GM21367 (cell line): ENCODE measurements at regions not wholly inside any gene's neighbourhood (a gene's known extent, or its start where the extent isn't known, plus 50 kb on each side); places are given as distances from the start of the nearest gene placed in this dataset.

Source experiments
- ATAC-seq: cut with Tn5 transposase; IDR thresholded peaks from one replicate; pipeline ENCODE4 v1.9.1; 2021; ENCODE audit not compliant: unreplicated experiment

DNA sequence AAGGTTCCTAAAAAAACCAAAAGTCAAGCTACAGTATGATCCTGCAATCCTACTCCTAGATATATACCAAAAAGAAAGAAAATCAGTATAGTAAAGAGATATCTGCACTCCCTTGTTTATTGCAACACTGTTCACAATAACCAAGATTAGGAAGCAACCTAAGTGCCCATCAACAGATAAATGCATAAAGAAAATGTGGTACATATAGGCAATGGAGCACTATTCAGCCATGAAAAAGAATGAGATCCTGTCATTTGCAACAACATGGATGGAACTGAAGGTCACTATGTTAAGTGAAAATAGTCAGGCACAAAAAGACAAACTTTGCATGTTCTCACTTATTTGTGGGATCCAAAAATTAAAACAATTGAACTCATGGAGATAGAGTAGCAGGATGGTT, 1159.5 kb upstream of the AUTS2 start:
- no peak for ATAC-seq

DNA sequence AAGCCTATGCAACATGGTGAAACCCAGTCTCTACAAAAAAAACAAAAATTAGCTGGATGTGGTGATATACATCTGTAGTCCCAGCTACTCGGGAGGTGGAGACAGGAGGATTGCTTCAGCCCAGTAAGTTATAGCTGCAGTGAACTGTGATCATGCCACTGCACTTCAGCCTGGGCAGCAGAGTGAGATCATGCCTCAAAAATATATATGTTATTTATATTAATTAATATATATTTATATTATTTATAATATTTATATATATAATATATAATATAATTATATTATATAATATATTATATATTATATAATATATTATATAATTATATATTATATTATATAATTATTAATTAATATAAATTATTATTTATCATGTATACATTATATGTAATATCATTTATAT, 1158.4 kb upstream of the AUTS2 start:
- no peak for ATAC-seq

DNA sequence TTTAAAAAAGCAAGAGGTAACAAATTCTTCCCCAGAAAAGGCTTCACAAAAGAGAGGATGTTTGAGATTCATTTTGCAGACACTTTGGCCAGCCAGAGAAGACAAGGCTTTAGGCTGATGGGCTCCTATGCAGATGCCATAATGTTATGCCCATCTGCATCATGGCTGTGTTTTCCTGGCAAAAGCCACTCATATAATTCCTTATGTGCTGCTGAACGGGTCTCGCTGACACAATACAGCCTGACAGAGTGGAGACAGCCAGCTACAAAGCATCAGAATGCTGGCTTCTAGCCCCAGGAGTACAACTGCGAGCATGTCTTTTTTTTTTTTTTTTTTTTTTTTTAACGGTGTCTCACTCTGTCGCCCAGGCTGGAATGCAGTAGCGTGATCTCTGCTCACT, 1157.4 kb upstream of the AUTS2 start:
- no peak for ATAC-seq

DNA sequence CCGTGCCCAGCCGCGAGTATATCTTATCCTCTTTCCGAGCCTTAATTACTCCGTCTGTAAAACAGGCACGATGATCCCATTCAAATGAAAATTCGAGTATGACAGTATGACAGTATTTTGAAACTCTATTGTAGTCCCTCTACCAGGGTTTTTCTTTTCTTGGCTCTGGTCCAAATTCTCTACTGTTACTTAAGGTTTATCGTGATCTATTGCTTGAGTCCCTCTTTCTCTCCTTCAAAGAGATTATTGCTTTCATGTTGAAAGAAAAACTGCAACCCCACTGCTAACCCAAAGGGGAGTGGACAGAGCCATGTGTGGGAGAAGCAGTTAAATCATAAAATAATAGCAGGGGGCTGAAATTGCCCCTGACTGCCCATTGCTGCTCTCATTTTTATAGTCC, 1156.6 kb upstream of the AUTS2 start:
- ATAC-seq = no peak

DNA sequence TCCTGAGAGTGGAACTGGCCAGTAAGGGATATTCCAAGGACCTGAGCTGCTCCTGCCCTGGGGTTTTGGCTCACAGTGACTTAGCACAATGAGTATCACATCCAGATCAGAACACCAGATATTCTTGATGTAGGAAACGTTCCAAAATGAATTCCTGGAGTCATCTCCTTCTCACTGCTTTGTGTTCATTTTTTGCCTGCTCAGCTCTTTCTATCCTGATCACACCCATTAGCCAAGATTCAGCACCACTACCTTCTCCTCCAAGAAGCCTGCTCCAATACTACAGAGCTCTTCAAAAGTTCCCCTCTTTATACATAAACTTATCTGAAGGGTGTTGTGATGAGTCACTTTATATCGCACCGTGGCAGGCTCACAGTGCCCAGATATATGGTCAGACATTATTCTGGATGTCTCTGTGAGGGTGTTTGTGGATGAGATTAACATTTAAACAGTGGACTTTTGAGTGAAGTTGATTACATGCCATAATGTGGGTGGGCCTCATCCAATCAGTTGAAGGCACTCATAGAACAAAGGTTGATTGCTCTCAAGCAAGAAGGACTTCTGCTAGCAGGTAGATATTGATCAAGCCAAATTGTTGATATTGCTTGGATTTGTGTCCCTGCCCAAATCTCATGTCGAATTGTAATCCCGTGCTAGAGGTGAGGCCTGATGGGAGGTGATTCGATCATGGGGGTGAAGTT, 1155.2 kb upstream of the AUTS2 start:
- no peak for ATAC-seq

DNA sequence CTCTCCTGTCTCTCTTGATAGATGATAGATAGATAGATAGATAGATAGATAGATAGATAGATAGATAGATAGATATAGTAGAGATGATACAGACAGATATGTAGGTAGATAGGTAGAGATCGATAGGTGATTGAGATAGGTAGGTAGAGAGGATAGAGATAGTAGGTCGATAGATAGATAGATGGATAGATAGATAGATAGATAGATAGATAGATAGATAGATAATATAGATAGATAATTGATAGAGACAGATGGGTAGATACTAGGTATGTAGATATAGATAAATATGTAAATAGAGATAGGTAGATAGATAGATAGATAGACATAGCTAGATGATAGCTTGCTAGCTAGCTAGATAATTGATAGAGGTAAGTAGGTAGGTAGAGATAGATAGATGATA, 1154.2 kb upstream of the AUTS2 start:
- no peak for ATAC-seq

DNA sequence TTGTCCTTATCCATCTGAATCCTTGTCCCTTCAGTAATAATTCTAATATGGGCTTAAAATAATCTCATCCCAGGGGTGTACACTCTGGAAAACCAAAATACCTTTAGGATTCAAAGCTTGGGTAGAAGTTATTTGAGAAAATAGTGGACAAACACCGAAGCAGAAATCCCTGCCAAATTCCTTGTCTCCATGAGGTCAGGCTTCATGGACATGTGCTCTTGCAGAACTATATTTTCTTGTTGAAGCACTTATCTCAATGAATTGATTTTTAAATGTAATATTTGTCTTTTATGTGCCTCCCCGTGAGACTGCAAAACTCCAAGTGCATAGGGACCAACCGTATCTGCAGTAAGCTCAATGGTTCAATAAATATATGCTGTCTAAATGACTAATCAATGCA, 1153.3 kb upstream of the AUTS2 start:
- ATAC-seq = no peak

DNA sequence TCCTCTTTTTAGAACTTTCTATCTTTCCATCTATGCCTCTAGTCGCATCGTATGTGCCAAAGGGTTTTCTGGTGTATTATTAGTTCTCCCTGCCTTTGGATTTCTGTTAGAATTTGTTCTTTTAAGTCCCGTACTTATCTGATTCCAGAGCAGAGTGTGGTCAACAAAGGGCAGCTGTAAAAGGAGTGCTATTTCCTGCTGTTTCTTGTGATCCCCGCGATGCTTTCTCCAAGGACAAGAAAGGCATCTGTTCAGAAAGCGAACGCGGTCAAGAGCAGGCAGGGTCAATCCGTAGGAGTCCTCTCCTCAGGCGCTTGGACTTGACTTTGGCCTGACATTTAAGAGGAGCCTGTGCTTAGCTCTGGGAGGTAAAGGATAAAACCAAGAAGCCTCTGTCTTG, 1152.1 kb upstream of the AUTS2 start:
- no peak for ATAC-seq

DNA sequence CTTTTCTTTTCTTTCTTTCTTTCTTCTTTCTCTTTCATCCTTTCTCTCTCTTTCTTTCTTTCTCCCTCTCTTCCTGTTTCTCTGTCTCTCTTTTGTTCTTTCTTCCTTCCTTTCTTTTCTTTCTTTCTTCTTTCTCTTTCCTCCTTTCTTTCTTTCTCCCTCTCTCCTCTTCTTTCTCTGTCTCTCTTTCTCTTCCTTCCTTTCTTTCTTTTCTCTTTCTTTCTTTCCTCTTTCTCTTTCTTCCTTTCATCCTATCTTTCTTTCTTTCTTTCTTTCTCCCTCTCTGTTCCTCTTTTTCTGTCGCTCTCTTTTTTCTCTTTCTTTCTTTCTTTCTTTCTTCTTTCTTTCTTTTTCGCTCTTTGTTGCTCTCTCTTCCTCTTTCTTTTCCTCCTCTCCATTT, 1149.2 kb upstream of the AUTS2 start:
- ATAC-seq = no peak

DNA sequence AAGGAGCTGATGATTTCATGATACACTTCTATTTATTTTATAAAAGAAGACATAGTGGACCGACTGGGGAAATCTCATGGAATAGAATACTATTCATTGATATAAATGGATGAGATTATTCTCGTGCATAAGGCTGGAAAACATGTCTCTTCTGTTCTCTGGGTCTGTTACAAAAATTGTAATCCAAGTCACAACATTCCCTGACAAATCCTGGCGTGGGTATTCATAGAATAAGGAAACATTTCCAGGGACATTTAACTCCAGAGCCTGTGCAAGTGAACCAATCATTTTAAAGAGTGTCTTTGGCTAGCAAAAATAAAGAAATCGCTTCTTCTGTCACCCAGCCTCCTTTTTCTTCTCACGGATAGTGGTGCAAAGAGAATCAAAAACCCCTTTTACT, 1148.5 kb upstream of the AUTS2 start:
- ATAC-seq = no peak

DNA sequence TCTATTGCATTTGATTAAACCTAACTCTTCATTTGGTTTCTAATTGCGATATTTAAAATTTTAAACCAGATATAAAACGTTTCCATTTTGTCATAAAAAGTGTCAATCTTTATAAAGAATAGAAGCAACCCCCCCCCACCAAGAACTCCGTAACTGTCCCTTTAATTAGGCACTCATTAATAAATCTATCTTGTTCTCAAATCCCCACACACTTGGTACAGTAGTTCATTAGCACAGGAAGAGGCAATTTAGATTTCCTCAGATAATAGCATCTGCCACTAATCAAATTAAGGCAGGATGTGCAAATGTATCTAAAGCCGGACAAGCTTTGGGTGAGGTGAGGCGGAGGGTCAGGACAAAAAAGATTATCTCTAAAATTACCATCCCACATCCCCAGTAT, 1143.3 kb upstream of the AUTS2 start:
- no peak for ATAC-seq

DNA sequence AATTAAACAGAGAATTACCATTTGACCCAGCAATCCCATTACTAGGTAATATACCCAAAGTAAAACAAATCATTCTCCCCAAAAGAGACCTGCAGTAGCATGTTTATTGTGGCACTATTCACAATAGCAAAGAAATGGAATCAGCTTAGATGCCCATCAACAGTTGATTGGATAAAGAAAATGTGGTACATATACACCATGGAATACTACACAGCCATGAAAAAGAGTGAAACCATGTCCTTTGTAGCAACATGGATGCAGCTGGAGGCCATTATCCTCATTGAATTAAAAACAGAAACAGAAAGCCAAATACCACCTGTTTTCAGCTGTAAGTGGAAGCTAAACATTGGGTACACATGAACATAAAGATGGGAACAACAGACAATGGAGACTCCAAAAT, 1141.8 kb upstream of the AUTS2 start:
- ATAC-seq = no peak

DNA sequence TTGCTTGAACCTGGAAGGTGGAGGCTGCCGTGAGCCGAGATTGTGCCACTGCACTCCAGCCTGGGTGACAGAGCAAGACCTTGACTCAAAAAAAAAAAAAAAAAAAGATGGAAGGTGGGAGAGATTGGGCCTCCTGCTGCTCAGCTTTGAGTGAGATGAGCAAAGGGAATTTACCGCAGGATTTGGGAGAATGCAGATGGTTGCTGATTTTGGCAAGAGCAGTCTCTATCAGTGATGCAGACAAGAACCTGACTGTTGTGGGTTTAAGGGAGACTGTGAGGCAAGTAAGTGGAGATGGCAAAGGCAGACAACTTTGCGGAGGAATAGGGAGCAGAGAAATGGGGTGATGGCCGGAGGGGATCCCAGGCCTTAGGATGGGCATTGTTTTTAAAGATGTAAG, 1140.8 kb upstream of the AUTS2 start:
- ATAC-seq = no peak

DNA sequence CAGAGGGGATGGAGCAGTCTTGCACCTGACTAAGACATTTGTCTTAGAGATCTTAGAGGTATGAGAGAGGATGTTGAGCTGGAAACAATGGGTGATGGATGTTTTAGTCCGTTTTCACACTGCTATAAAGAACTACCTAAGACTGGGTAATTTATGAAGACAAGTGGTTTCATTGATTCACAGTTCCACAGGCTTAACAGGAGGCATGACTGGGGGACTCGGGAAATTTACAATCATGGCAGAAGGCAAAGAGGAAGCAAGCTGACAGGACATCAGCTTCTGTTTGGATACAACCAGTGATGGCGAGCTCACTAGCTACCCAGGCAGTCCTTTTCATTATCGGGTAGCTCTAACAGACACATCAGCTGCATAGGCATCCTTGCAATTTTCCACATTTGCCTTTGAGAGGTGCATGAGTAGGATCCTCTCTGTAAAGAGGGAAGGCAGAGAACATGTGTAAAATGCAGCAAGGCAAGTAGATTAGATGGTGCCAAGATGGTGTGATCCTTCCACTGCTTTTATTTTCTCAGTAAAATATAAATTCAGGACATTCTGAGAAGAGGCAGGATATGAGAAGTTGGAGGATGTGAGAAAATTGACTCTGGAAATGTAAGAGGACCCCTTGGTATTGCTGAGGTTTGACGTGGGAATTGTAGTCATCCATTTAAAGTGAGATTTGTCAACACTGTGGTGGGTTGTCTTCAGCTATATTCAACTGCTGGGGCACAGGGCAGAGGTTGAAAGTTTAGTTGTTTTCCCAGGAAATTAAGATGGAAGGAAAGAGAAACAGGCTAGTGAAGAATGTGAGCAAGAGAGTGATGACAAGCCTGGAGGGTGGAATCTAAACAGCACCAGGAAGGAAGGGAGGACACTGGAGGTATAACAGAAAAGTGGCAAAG, 1140.0 kb upstream of the AUTS2 start:
- no peak for ATAC-seq

DNA sequence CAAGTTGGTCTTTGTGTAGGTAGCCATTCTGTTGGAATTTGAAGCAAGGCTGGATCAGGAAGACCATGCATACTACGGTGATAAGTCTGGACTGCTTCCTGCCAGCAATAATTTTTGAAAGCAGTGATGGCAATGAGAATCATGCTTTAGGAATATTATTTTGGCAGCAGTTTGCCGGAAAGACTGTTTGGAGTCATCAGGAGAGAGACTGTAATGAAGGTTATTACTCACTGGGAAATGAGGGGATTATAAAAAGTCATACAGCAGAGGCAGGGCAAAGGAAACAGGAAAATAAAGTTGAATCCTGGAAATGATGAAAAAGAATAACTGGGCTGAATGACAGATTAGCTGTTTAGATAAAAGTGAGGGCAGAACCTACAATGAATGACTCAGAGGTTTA, 1136.8 kb upstream of the AUTS2 start:
- no peak for ATAC-seq

DNA sequence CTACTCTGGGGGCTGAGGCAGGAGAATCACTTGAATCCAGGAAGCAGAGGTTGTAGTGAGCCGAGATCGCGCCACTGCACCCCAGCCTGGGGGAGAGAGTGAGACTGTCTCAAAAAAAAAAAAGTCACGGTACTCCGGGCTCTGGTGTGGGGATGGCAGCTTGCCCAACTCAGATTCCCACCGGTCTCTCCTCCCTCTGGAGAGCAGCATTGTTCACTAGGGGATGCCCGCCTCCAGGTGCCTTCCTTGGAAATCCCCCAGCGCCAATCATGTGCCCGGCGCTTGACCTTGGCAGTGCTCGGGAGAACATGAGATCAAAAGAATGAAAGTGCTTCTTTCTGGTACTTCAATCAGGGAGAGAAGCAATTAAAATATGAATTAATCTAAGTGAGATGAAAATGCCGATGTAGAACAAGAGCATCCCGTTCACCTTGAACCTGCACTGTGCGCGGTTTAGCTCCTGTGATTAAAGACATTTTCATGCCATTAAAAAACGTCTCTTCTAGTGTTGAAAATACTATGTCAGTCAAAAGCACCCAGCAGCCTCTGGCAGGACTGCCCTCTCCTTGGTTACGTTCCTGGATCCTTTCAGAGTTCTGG, 1127.3 kb upstream of the AUTS2 start:
- ATAC-seq = no peak

DNA sequence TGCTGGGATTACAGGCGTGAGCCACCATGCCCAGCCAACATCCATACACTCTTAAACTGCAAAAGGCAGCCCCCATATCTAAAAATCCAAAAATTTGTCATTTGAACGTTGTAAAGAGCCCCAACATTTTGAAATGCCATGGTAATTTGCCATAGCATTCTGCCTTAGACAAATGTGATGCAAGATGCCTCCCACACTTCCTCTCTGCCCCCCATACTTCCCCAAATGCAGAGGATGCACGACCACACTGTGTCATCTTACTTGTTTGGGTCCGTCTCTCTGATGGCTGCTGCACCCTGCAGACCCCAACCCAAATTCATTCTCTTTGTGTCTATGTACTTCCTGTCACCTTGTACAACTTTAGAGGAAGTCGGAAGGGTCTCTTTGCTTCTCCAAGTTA, 1125.6 kb upstream of the AUTS2 start:
- ATAC-seq = no peak

DNA sequence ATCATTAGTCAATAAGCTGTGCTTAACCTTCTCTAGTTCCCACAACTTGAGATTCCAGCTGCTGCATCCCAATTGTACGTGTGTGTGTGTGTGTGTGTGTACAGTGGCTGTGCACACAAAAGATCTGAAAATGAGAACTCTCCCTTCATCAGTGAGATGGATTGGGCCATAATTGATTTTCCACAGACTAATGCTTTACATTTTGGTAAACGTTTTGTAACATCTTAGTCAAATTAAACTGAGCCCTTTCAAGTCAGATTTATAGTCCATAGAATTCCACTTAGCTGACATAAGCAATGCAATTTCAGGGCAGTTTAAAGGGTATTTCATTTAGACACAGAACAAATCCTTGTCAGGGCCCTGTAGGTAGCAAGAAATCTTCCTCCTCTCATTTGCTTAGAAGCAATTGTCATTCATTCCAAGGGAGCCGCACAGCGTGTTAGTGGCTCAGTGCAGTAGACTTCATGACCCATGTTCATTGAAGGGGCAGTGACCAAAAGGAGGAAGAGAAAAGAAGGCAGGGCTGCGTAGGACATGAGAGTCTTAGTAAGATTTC, 1123.5 kb upstream of the AUTS2 start:
- ATAC-seq = no peak

DNA sequence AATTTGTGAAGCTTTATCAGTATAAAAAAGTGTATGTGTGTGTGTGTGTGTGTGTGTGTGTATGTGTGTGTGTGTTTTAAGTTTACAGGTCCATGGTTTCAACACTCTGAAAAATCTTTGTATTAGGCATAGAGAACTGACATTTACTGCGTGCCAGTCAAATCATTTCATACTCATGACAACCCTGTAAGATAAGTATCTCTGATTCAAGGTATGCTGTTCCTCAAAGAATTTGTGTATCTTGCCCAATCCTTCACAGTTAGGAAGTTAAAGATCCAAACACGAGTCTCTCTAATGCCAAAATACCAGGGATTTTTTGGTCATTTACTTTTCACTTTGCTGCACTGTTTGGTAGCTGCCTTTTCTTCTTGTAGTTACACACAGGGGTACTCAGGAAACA, 1121.3 kb upstream of the AUTS2 start:
- no peak for ATAC-seq

DNA sequence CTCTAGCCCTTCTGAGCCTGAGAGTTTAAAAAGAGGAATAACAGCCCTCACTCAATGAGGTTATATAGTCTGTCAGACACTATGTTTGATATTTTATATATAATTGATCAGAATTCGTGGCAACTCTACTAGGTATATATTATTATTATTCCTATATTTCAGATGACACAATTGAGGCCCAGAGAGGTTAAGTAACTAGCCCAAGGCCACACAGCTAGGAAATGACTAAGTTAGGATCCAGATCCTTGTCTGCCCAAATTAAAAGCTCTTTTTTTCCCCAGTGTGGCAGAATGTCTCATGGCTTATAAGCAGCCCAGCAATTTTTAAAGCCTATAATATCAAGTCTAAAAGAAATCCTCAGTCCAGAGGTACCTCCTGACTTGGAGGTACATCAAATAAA, 1119.9 kb upstream of the AUTS2 start:
- no peak for ATAC-seq

DNA sequence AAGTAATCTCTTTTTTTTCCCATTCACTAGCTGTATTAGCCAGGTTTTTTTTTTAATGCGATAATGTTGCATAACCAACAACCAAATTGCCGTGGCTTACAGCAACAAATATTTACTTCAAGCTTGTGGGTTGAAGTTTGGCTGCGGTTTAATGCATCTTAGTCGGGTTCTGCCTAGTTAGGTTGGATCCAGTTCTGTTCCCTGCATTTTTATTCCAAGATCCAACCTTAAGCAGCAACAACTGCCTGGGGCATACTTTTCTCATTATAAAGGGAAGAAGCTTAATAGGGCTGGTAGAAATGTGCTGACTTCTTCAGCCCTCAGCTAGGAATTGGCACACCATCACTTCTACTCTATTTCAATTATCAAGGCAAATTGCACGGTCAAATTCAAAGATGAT, 1115.5 kb upstream of the AUTS2 start:
- ATAC-seq = no peak

DNA sequence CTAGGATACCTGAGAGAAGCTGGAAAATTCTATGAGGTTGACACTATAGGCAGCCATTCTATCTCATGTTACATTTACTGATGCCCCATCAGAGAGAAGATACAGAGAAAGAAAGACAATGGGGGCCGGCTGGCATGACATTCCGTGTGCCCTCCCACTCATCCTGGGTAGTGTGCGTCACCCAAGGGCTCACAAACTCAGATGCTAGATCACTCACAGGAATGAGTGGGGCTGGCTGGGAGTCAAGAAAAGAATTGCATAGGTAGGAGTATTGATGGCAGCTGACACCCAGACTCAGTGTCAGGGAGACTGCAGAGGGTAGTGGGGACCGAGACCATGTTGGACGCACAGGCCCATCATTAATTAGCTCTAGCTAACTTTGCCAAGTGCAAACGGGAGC, 1113.5 kb upstream of the AUTS2 start:
- no peak for ATAC-seq
